ENCODE measurements at regions not wholly inside any gene's neighbourhood (a gene's known extent, or its start where the extent isn't known, plus 50 kb on each side); places are given as distances from the start of the nearest gene placed in this dataset.

- no peaks in the 10 kb centered on the region; the same call in 2 of the 3 replicates for H3K36me3 Mint-ChIP-seq (ENCODE audit: low read depth)
- peaks cover 14% of the 10 kb centered on the region for H3K9me3 Mint-ChIP-seq
- no peaks in the 10 kb centered on the region for H3K36me3 ChIP-seq (ENCODE audit: insufficient read depth)
- no peaks in the 10 kb centered on the region for H3K4me1 ChIP-seq (ENCODE audit: insufficient read depth)
- H3K27me3 Mint-ChIP-seq (ENCODE audit: insufficient read depth, low read depth, poor library complexity), result no peaks in the 10 kb centered on the region
- no peak overlapping the region for H3K27ac ChIP-seq (ENCODE audit: low read depth)
- H3K27me3 ChIP-seq (ENCODE audit: insufficient read depth), result no peaks in the 10 kb centered on the region
- H3K27ac Mint-ChIP-seq, result no peak overlapping the region
- no peaks in the 10 kb centered on the region for H4K20me1 ChIP-seq (replicated peaks; ENCODE audit: insufficient read depth)
- no peak overlapping the region for H3K4me3 ChIP-seq
- H2AFZ ChIP-seq, result no peak overlapping the region
- H3K79me2 ChIP-seq (replicated peaks; ENCODE audit: insufficient read depth), result no peaks in the 10 kb centered on the region
- H3K4me2 ChIP-seq, result no peak overlapping the region
- no peak overlapping the region for H3K4me3 Mint-ChIP-seq
- ATAC-seq (no peak), DNase-seq (ENCODE audit: low spot score) (no peak)
- TF ChIP-seq CREB1 (CRISPR knock-in tag; IDR thresholded peaks at IDR 0.05; ENCODE audit: low read depth), result no peak
- H3F3A ChIP-seq (replicated peaks; ENCODE audit: low read depth), result no peaks in the 10 kb centered on the region
- H3K4me1 Mint-ChIP-seq, result no peaks in the 10 kb centered on the region
- peaks cover 9% of the 10 kb centered on the region; the same call in 1 of the 2 replicates for H3K9me2 ChIP-seq (ENCODE audit: insufficient read depth)
Observed at GRCh38 chr14:42172304-42172703, 565.6 kb downstream of the LRFN5 start.

DNA sequence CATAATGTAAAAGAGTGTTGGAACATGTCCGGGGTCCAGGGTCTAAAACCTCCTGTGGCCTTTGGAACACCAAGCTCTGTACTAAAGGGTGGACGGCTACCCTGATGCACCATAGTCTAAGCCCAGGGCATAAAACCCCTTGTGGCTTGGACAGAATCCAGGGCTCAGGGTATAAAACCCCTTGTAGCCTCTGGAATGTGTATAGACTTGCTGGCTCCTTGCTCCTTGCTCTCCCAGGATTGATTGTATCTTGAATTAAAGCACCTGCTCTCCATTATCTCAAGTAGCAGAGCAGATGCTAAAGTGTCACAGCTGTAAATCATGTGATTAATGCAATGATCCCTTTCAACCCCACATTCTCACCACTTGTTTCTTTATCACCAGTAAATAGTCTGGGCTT, 556.5 kb downstream of the LRFN5 start:
- Histone ChIP-seq H3K4me1 (ENCODE audit: insufficient read depth) (no peaks in the 10 kb centered on the region), H3K4me2 (no peak overlapping the region), H3F3A (replicated peaks; ENCODE audit: low read depth) (no peaks in the 10 kb centered on the region), H2AFZ (no peak overlapping the region), H3K27ac (ENCODE audit: low read depth) (no peak overlapping the region), H3K79me2 (replicated peaks; ENCODE audit: insufficient read depth) (no peaks in the 10 kb centered on the region), H3K36me3 (ENCODE audit: insufficient read depth) (no peaks in the 10 kb centered on the region), H3K27me3 (ENCODE audit: insufficient read depth) (no peaks in the 10 kb centered on the region), H3K9me2 (ENCODE audit: insufficient read depth) (no peaks in the 10 kb centered on the region), H3K4me3 (no peak overlapping the region), H4K20me1 (replicated peaks; ENCODE audit: insufficient read depth) (no peaks in the 10 kb centered on the region)
- H3K4me3 Mint-ChIP-seq, result no peak overlapping the region
- H3K36me3 Mint-ChIP-seq (ENCODE audit: low read depth), result no peaks in the 10 kb centered on the region
- TF ChIP-seq, protein P1, sequence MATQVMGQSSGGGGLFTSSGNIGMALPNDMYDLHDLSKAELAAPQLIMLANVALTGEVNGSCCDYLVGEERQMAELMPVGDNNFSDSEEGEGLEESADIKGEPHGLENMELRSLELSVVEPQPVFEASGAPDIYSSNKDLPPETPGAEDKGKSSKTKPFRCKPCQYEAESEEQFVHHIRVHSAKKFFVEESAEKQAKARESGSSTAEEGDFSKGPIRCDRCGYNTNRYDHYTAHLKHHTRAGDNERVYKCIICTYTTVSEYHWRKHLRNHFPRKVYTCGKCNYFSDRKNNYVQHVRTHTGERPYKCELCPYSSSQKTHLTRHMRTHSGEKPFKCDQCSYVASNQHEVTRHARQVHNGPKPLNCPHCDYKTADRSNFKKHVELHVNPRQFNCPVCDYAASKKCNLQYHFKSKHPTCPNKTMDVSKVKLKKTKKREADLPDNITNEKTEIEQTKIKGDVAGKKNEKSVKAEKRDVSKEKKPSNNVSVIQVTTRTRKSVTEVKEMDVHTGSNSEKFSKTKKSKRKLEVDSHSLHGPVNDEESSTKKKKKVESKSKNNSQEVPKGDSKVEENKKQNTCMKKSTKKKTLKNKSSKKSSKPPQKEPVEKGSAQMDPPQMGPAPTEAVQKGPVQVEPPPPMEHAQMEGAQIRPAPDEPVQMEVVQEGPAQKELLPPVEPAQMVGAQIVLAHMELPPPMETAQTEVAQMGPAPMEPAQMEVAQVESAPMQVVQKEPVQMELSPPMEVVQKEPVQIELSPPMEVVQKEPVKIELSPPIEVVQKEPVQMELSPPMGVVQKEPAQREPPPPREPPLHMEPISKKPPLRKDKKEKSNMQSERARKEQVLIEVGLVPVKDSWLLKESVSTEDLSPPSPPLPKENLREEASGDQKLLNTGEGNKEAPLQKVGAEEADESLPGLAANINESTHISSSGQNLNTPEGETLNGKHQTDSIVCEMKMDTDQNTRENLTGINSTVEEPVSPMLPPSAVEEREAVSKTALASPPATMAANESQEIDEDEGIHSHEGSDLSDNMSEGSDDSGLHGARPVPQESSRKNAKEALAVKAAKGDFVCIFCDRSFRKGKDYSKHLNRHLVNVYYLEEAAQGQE (IDR thresholded peaks at IDR 0.05; ENCODE audit: unreplicated experiment), result no peak
- TF ChIP-seq CTCF (conservative IDR thresholded peaks at IDR 0.05; ENCODE audit: low read depth in 2 of 2), result no peak
- no peak for TF ChIP-seq JUNB (IDR thresholded peaks at IDR 0.05; ENCODE audit: unreplicated experiment)
- no peak for TF ChIP-seq EZH2phosphoT487 (IDR thresholded peaks at IDR 0.05; ENCODE audit: unreplicated experiment)
- no peak for TF ChIP-seq NANOG (IDR thresholded peaks at IDR 0.05; ENCODE audit: borderline replicate concordance)
- no peak for TF ChIP-seq CREB1 (CRISPR knock-in tag; IDR thresholded peaks at IDR 0.05; ENCODE audit: low read depth)
- TF ChIP-seq POLR2AphosphoS5 (IDR thresholded peaks at IDR 0.05; ENCODE audit: low read depth), result no peak
- TF ChIP-seq, protein P2, sequence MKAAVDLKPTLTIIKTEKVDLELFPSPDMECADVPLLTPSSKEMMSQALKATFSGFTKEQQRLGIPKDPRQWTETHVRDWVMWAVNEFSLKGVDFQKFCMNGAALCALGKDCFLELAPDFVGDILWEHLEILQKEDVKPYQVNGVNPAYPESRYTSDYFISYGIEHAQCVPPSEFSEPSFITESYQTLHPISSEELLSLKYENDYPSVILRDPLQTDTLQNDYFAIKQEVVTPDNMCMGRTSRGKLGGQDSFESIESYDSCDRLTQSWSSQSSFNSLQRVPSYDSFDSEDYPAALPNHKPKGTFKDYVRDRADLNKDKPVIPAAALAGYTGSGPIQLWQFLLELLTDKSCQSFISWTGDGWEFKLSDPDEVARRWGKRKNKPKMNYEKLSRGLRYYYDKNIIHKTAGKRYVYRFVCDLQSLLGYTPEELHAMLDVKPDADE (IDR thresholded peaks at IDR 0.05), result no peak
- no peak for TF ChIP-seq STAT1 (IDR thresholded peaks at IDR 0.05; ENCODE audit: unreplicated experiment)
- no peak for TF ChIP-seq ZNF331 (CRISPR knock-in tag; IDR thresholded peaks at IDR 0.05; ENCODE audit: low read depth)
- DNase-seq (ENCODE audit: low spot score), result no peak
- peaks cover 11% of the 10 kb centered on the region; the same call in 2 of the 3 replicates for H3K9me3 Mint-ChIP-seq
- peaks cover 1% of the 10 kb centered on the region for H3K27me3 Mint-ChIP-seq (ENCODE audit: insufficient read depth, low read depth, poor library complexity)
- no peak for ATAC-seq
- H3K4me1 Mint-ChIP-seq, result no peaks in the 10 kb centered on the region
- no peak overlapping the region for H3K27ac Mint-ChIP-seq

Data from GM23338 (cell line).